Activated CD4-positive, alpha-beta T cell treated with anti-CD3 and anti-CD28 coated beads, Interleukin-2, amount 10 ng/mL, durations not matched to agents 7 days and 5 days (primary cell): ENCODE measurements at regions not wholly inside any gene's neighbourhood (a gene's known extent, or its start where the extent isn't known, plus 50 kb on each side); places are given as distances from the start of the nearest gene placed in this dataset.

ENCODE experiments used
- CTCF ChIA-PET: fragments of 350-600 bp; sonication (Branson Sonifier 250); formaldehyde crosslinking; loops from one replicate; lab custom pipeline; 2021; ENCODE audit warnings: antibody characterized with exemption; lab: Charles Lee
- POLR2A ChIA-PET: fragments of 350-600 bp; sonication (Branson Sonifier 250); formaldehyde crosslinking; loops from one replicate; lab custom pipeline; 2021; ENCODE audit warnings: antibody characterized with exemption; lab: Charles Lee
- DNase-seq: peaks from one replicate; pipeline ENCODE4 v3.0.0-alpha.2; 2020
- H3K27ac Mint-ChIP-seq: one replicate; pipeline ENCODE4 v1.8.0; 2021; ENCODE audit warnings: mild to moderate bottlenecking, moderate library complexity, mixed read lengths
- H3K27me3 Mint-ChIP-seq: one replicate; pipeline ENCODE4 v1.8.0; 2021; ENCODE audit warnings: mixed read lengths
- H3K36me3 Mint-ChIP-seq: one replicate; pipeline ENCODE4 v1.8.0; 2021; ENCODE audit warnings: low read depth, mixed read lengths
- H3K4me1 Mint-ChIP-seq: one replicate; pipeline ENCODE4 v1.8.0; 2021; ENCODE audit warnings: mixed read lengths
- H3K4me3 Mint-ChIP-seq: one replicate; pipeline ENCODE4 v1.8.0; 2021; ENCODE audit warnings: mild to moderate bottlenecking, moderate library complexity, mixed read lengths
- H3K9me3 Mint-ChIP-seq: one replicate; pipeline ENCODE4 v1.8.0; 2021; ENCODE audit warnings: mixed read lengths

- no peaks in the 10 kb centered on the region for H3K27me3 Mint-ChIP-seq
- H3K4me1 Mint-ChIP-seq, result no peaks in the 10 kb centered on the region
- peaks cover 2% of the 10 kb centered on the region for H3K9me3 Mint-ChIP-seq
- ChIA-PET CTCF (no interaction called here), POLR2A (no interaction called here)
- H3K4me3 Mint-ChIP-seq, result no peak overlapping the region
- H3K36me3 Mint-ChIP-seq, result no peaks in the 10 kb centered on the region
- no peak overlapping the region for H3K27ac Mint-ChIP-seq
- no peak for DNase-seq
Observed at GRCh38 chr4:32551943-32552342, 1831.8 kb downstream of the PCDH7 start.

GRCh38 chr4:32560306-32560705 lies 1840.1 kb downstream of the PCDH7 start:
- Mint-ChIP-seq H3K27me3 (no peaks in the 10 kb centered on the region), H3K27ac (no peak overlapping the region), H3K36me3 (no peaks in the 10 kb centered on the region), H3K4me3 (no peak overlapping the region), H3K4me1 (no peaks in the 10 kb centered on the region), H3K9me3 (peaks cover 2% of the 10 kb centered on the region)
- DNase-seq, result no peak
- ChIA-PET POLR2A (no interaction called here), CTCF (no interaction called here)

GRCh38 chr4:32562010-32562409 lies 1841.8 kb downstream of the PCDH7 start:
- H3K4me3 Mint-ChIP-seq, result no peak overlapping the region
- ChIA-PET POLR2A (no interaction called here), CTCF (no interaction called here)
- H3K9me3 Mint-ChIP-seq, result peaks cover 2% of the 10 kb centered on the region
- no peak overlapping the region for H3K27ac Mint-ChIP-seq
- H3K4me1 Mint-ChIP-seq, result no peaks in the 10 kb centered on the region
- H3K27me3 Mint-ChIP-seq, result no peaks in the 10 kb centered on the region
- DNase-seq, result no peak
- H3K36me3 Mint-ChIP-seq, result no peaks in the 10 kb centered on the region

GRCh38 chr4:32564626-32565025 lies 1844.5 kb downstream of the PCDH7 start:
- Mint-ChIP-seq H3K4me3 (no peak overlapping the region), H3K4me1 (no peaks in the 10 kb centered on the region), H3K36me3 (no peaks in the 10 kb centered on the region), H3K27ac (no peak overlapping the region), H3K27me3 (no peaks in the 10 kb centered on the region), H3K9me3 (peaks cover 2% of the 10 kb centered on the region)
- CTCF ChIA-PET, result no interaction called here
- POLR2A ChIA-PET, result no interaction called here
- no peak for DNase-seq

GRCh38 chr4:32569861-32570260 lies 1849.7 kb downstream of the PCDH7 start:
- CTCF ChIA-PET, result no interaction called here
- H3K9me3 Mint-ChIP-seq, result no peaks in the 10 kb centered on the region
- H3K4me3 Mint-ChIP-seq, result no peak overlapping the region
- no peak for DNase-seq
- H3K4me1 Mint-ChIP-seq, result no peaks in the 10 kb centered on the region
- no peaks in the 10 kb centered on the region for H3K27me3 Mint-ChIP-seq
- no peak overlapping the region for H3K27ac Mint-ChIP-seq
- POLR2A ChIA-PET, result no interaction called here
- no peaks in the 10 kb centered on the region for H3K36me3 Mint-ChIP-seq

GRCh38 chr4:32572366-32572765 lies 1852.2 kb downstream of the PCDH7 start:
- CTCF ChIA-PET, result no interaction called here
- no peaks in the 10 kb centered on the region for H3K27me3 Mint-ChIP-seq
- no peaks in the 10 kb centered on the region for H3K9me3 Mint-ChIP-seq
- H3K4me1 Mint-ChIP-seq, result no peaks in the 10 kb centered on the region
- no peaks in the 10 kb centered on the region for H3K36me3 Mint-ChIP-seq
- H3K4me3 Mint-ChIP-seq, result no peak overlapping the region
- POLR2A ChIA-PET, result no interaction called here
- DNase-seq, result no peak
- H3K27ac Mint-ChIP-seq, result no peak overlapping the region

- Mint-ChIP-seq H3K27ac (no peak overlapping the region), H3K27me3 (no peaks in the 10 kb centered on the region), H3K9me3 (peaks cover 10% of the 10 kb centered on the region), H3K4me1 (no peaks in the 10 kb centered on the region), H3K36me3 (no peaks in the 10 kb centered on the region), H3K4me3 (no peak overlapping the region)
- ChIA-PET CTCF (no interaction called here), POLR2A (no interaction called here)
- DNase-seq, result no peak
Observed at GRCh38 chr4:32574803-32575202, 1854.6 kb downstream of the PCDH7 start.

- POLR2A ChIA-PET, result no interaction called here
- no peaks in the 10 kb centered on the region for H3K27me3 Mint-ChIP-seq
- H3K36me3 Mint-ChIP-seq, result no peaks in the 10 kb centered on the region
- H3K4me1 Mint-ChIP-seq, result no peaks in the 10 kb centered on the region
- no peak for DNase-seq
- H3K4me3 Mint-ChIP-seq, result no peak overlapping the region
- no peak overlapping the region for H3K27ac Mint-ChIP-seq
- peaks cover 9% of the 10 kb centered on the region for H3K9me3 Mint-ChIP-seq
- CTCF ChIA-PET, result no interaction called here
Observed at GRCh38 chr4:32589097-32589496, 1868.9 kb downstream of the PCDH7 start.

- Mint-ChIP-seq H3K4me3 (no peak overlapping the region), H3K27ac (no peak overlapping the region), H3K36me3 (no peaks in the 10 kb centered on the region), H3K9me3 (peaks cover 12% of the 10 kb centered on the region), H3K4me1 (no peaks in the 10 kb centered on the region), H3K27me3 (no peaks in the 10 kb centered on the region)
- DNase-seq, result no peak
- ChIA-PET POLR2A (no interaction called here), CTCF (no interaction called here)
Observed at GRCh38 chr4:32589853-32590252, 1869.7 kb downstream of the PCDH7 start.

- Mint-ChIP-seq H3K9me3 (peaks cover 4% of the 10 kb centered on the region), H3K4me1 (no peaks in the 10 kb centered on the region), H3K4me3 (no peak overlapping the region), H3K36me3 (no peaks in the 10 kb centered on the region), H3K27ac (no peak overlapping the region), H3K27me3 (no peaks in the 10 kb centered on the region)
- ChIA-PET POLR2A (no interaction called here), CTCF (interaction anchor here (0.5 kb wide), 1 partner anchor 1476 kb away, joined by 3 read pairs; no protein-coding TSS in a partner anchor)
- no peak for DNase-seq
Observed at GRCh38 chr4:32597354-32597753, 1877.2 kb downstream of the PCDH7 start.

- ChIA-PET POLR2A (no interaction called here), CTCF (no interaction called here)
- Mint-ChIP-seq H3K4me1 (no peaks in the 10 kb centered on the region), H3K4me3 (no peak overlapping the region), H3K36me3 (no peaks in the 10 kb centered on the region), H3K27ac (no peak overlapping the region), H3K9me3 (peaks cover 5% of the 10 kb centered on the region), H3K27me3 (no peaks in the 10 kb centered on the region)
- DNase-seq, result no peak
Observed at GRCh38 chr4:32601848-32602247, 1881.7 kb downstream of the PCDH7 start.

GRCh38 chr4:32607978-32608377 lies 1887.8 kb downstream of the PCDH7 start:
- Mint-ChIP-seq H3K27me3 (no peaks in the 10 kb centered on the region), H3K36me3 (no peaks in the 10 kb centered on the region), H3K9me3 (peaks cover 7% of the 10 kb centered on the region), H3K4me1 (no peaks in the 10 kb centered on the region), H3K27ac (no peak overlapping the region), H3K4me3 (no peak overlapping the region)
- no peak for DNase-seq
- CTCF ChIA-PET, result no interaction called here
- POLR2A ChIA-PET, result no interaction called here

GRCh38 chr4:32624943-32625603 lies 1904.9 kb downstream of the PCDH7 start:
- Mint-ChIP-seq H3K9me3 (peaks cover 26% of the 10 kb centered on the region), H3K27me3 (no peaks in the 10 kb centered on the region), H3K4me1 (no peaks in the 10 kb centered on the region), H3K36me3 (no peaks in the 10 kb centered on the region), H3K27ac (no peak overlapping the region), H3K4me3 (no peak overlapping the region)
- DNase-seq, result no peak
- ChIA-PET POLR2A (no interaction called here), CTCF (no interaction called here)

- no peaks in the 10 kb centered on the region for H3K36me3 Mint-ChIP-seq
- CTCF ChIA-PET, result no interaction called here
- no peak overlapping the region for H3K27ac Mint-ChIP-seq
- H3K4me3 Mint-ChIP-seq, result no peak overlapping the region
- POLR2A ChIA-PET, result no interaction called here
- no peaks in the 10 kb centered on the region for H3K4me1 Mint-ChIP-seq
- no peak for DNase-seq
- no peaks in the 10 kb centered on the region for H3K27me3 Mint-ChIP-seq
- H3K9me3 Mint-ChIP-seq, result peaks cover 26% of the 10 kb centered on the region
Observed at GRCh38 chr4:32625687-32626337, 1905.6 kb downstream of the PCDH7 start.
